Dendritic cell treated with granulocyte-macrophage colony-stimulating factor and Interleukin-4, amounts not matched to agents 40 ng/mL and 50 ng/mL, for 4 days (primary cell): ENCODE measurements at regions not wholly inside any gene's neighbourhood (a gene's known extent, or its start where the extent isn't known, plus 50 kb on each side); places are given as distances from the start of the nearest gene placed in this dataset.
"Not testable (repeated sequence)": the region's sequence is repeated elsewhere in the genome, so short reads cannot be mapped to it uniquely, and the experiment has no call there.

Source experiments
- H3K27ac Mint-ChIP-seq: one replicate; pipeline ENCODE4 v1.8.0; 2022; ENCODE audit warnings: mild to moderate bottlenecking, mixed read lengths
- H3K27me3 Mint-ChIP-seq: one replicate; pipeline ENCODE4 v1.8.0; 2022; ENCODE audit warnings: mild to moderate bottlenecking, mixed read lengths
- H3K36me3 Mint-ChIP-seq: one replicate; pipeline ENCODE4 v1.8.0; 2022; ENCODE audit warnings: low read depth, mixed read lengths
- H3K4me1 Mint-ChIP-seq: one replicate; pipeline ENCODE4 v1.8.0; 2022; ENCODE audit warnings: low read depth, mixed read lengths
- H3K4me3 Mint-ChIP-seq: one replicate; pipeline ENCODE4 v1.8.0; 2022; ENCODE audit warnings: mild to moderate bottlenecking, moderate library complexity, mixed read lengths
- H3K9me3 Mint-ChIP-seq: one replicate; pipeline ENCODE4 v1.8.0; 2022; ENCODE audit warnings: mixed read lengths
- intact Hi-C: fragments of 100-400 bp; cut with micrococcal nuclease; formaldehyde crosslinking; loops from one replicate; pipeline ENCODE4 v1.15.0; 2022

GRCh38 chr6:79408256-79408974, 128.8 kb downstream of the LCA5 start:
- no peaks in the 10 kb centered on the region for H3K36me3 Mint-ChIP-seq
- H3K9me3 Mint-ChIP-seq, result no peaks in the 10 kb centered on the region
- no peaks in the 10 kb centered on the region for H3K27me3 Mint-ChIP-seq
- intact Hi-C loops, result no loop called here
- H3K27ac Mint-ChIP-seq, result no peak overlapping the region
- H3K4me1 Mint-ChIP-seq, result no peaks in the 10 kb centered on the region
- no peak overlapping the region for H3K4me3 Mint-ChIP-seq

- intact Hi-C loops, result no loop called here
- Mint-ChIP-seq H3K27me3 (no peaks in the 10 kb centered on the region), H3K27ac (no peak overlapping the region), H3K4me1 (no peaks in the 10 kb centered on the region), H3K9me3 (no peaks in the 10 kb centered on the region), H3K36me3 (no peaks in the 10 kb centered on the region), H3K4me3 (no peak overlapping the region)
Measured at GRCh38 chr6:79404677-79405076, 132.6 kb downstream of the LCA5 start.

- no peaks in the 10 kb centered on the region for H3K4me1 Mint-ChIP-seq
- intact Hi-C loops, result no loop called here
- no peaks in the 10 kb centered on the region for H3K36me3 Mint-ChIP-seq
- H3K4me3 Mint-ChIP-seq, result no peak overlapping the region
- no peaks in the 10 kb centered on the region for H3K9me3 Mint-ChIP-seq
- no peak overlapping the region for H3K27ac Mint-ChIP-seq
- H3K27me3 Mint-ChIP-seq, result no peaks in the 10 kb centered on the region
Measured at GRCh38 chr6:79404261-79404660, 133.0 kb downstream of the LCA5 start.

GRCh38 chr6:79403563-79403962, 133.7 kb downstream of the LCA5 start:
- intact Hi-C loops, result no loop called here
- Mint-ChIP-seq H3K27me3 (no peaks in the 10 kb centered on the region), H3K4me3 (no peak overlapping the region), H3K36me3 (no peaks in the 10 kb centered on the region), H3K9me3 (no peaks in the 10 kb centered on the region), H3K4me1 (no peaks in the 10 kb centered on the region), H3K27ac (no peak overlapping the region)

GRCh38 chr6:79403086-79403485, 134.1 kb downstream of the LCA5 start:
- H3K9me3 Mint-ChIP-seq, result no peaks in the 10 kb centered on the region
- H3K4me1 Mint-ChIP-seq, result no peaks in the 10 kb centered on the region
- intact Hi-C loops, result no loop called here
- H3K27ac Mint-ChIP-seq, result no peak overlapping the region
- H3K27me3 Mint-ChIP-seq, result no peaks in the 10 kb centered on the region
- no peaks in the 10 kb centered on the region for H3K36me3 Mint-ChIP-seq
- no peak overlapping the region for H3K4me3 Mint-ChIP-seq

- H3K9me3 Mint-ChIP-seq, result no peaks in the 10 kb centered on the region
- intact Hi-C loops, result no loop called here
- no peaks in the 10 kb centered on the region for H3K36me3 Mint-ChIP-seq
- H3K4me3 Mint-ChIP-seq, result no peak overlapping the region
- H3K4me1 Mint-ChIP-seq, result no peaks in the 10 kb centered on the region
- H3K27ac Mint-ChIP-seq, result no peak overlapping the region
- H3K27me3 Mint-ChIP-seq, result no peaks in the 10 kb centered on the region
Measured at GRCh38 chr6:79399499-79399898, 137.7 kb downstream of the LCA5 start.

GRCh38 chr6:79398617-79399016, 138.6 kb downstream of the LCA5 start:
- H3K36me3 Mint-ChIP-seq, H3K9me3 Mint-ChIP-seq, intact Hi-C loops, H3K4me3 Mint-ChIP-seq, H3K4me1 Mint-ChIP-seq, H3K27ac Mint-ChIP-seq, H3K27me3 Mint-ChIP-seq: not testable (repeated sequence)

- H3K9me3 Mint-ChIP-seq, result peaks cover 11% of the 10 kb centered on the region
- H3K4me1 Mint-ChIP-seq, result no peaks in the 10 kb centered on the region
- H3K36me3 Mint-ChIP-seq, result no peaks in the 10 kb centered on the region
- intact Hi-C loops, result no loop called here
- no peak overlapping the region for H3K27ac Mint-ChIP-seq
- no peak overlapping the region for H3K4me3 Mint-ChIP-seq
- H3K27me3 Mint-ChIP-seq, result no peaks in the 10 kb centered on the region
Measured at GRCh38 chr6:79396625-79397024, 140.6 kb downstream of the LCA5 start.

- intact Hi-C loops, result no loop called here
- peaks cover 11% of the 10 kb centered on the region for H3K9me3 Mint-ChIP-seq
- H3K27me3 Mint-ChIP-seq, result no peaks in the 10 kb centered on the region
- no peak overlapping the region for H3K4me3 Mint-ChIP-seq
- H3K4me1 Mint-ChIP-seq, result no peaks in the 10 kb centered on the region
- H3K27ac Mint-ChIP-seq, result no peak overlapping the region
- H3K36me3 Mint-ChIP-seq, result no peaks in the 10 kb centered on the region
Measured at GRCh38 chr6:79394690-79395089, 142.5 kb downstream of the LCA5 start.

- Mint-ChIP-seq H3K36me3 (no peaks in the 10 kb centered on the region), H3K4me3 (no peak overlapping the region), H3K27ac (no peak overlapping the region), H3K27me3 (no peaks in the 10 kb centered on the region), H3K9me3 (peaks cover 11% of the 10 kb centered on the region), H3K4me1 (no peaks in the 10 kb centered on the region)
- intact Hi-C loops, result no loop called here
Measured at GRCh38 chr6:79392094-79392493, 145.1 kb downstream of the LCA5 start.

GRCh38 chr6:79391480-79391879, 145.8 kb downstream of the LCA5 start:
- H3K4me3 Mint-ChIP-seq, result no peak overlapping the region
- H3K27me3 Mint-ChIP-seq, result no peaks in the 10 kb centered on the region
- no peaks in the 10 kb centered on the region for H3K36me3 Mint-ChIP-seq
- intact Hi-C loops, result no loop called here
- peaks cover 11% of the 10 kb centered on the region for H3K9me3 Mint-ChIP-seq
- H3K4me1 Mint-ChIP-seq, result no peaks in the 10 kb centered on the region
- no peak overlapping the region for H3K27ac Mint-ChIP-seq

GRCh38 chr6:79385893-79386292, 151.3 kb downstream of the LCA5 start:
- Mint-ChIP-seq H3K4me1 (no peaks in the 10 kb centered on the region), H3K27ac (no peak overlapping the region), H3K36me3 (no peaks in the 10 kb centered on the region), H3K4me3 (no peak overlapping the region), H3K9me3 (no peaks in the 10 kb centered on the region), H3K27me3 (no peaks in the 10 kb centered on the region)
- intact Hi-C loops, result no loop called here

GRCh38 chr6:79385333-79385732, 150.9 kb upstream of the HMGN3 start:
- no peaks in the 10 kb centered on the region for H3K4me1 Mint-ChIP-seq
- intact Hi-C loops, result no loop called here
- no peaks in the 10 kb centered on the region for H3K27me3 Mint-ChIP-seq
- no peaks in the 10 kb centered on the region for H3K9me3 Mint-ChIP-seq
- no peak overlapping the region for H3K27ac Mint-ChIP-seq
- no peaks in the 10 kb centered on the region for H3K36me3 Mint-ChIP-seq
- H3K4me3 Mint-ChIP-seq, result no peak overlapping the region

GRCh38 chr6:79384845-79385244, 150.4 kb upstream of the HMGN3 start:
- intact Hi-C loops, result no loop called here
- no peaks in the 10 kb centered on the region for H3K36me3 Mint-ChIP-seq
- H3K27ac Mint-ChIP-seq, result no peak overlapping the region
- no peak overlapping the region for H3K4me3 Mint-ChIP-seq
- no peaks in the 10 kb centered on the region for H3K4me1 Mint-ChIP-seq
- H3K27me3 Mint-ChIP-seq, result no peaks in the 10 kb centered on the region
- no peaks in the 10 kb centered on the region for H3K9me3 Mint-ChIP-seq

- H3K4me1 Mint-ChIP-seq, result no peaks in the 10 kb centered on the region
- no peak overlapping the region for H3K4me3 Mint-ChIP-seq
- no peak overlapping the region for H3K27ac Mint-ChIP-seq
- intact Hi-C loops, result no loop called here
- H3K36me3 Mint-ChIP-seq, result no peaks in the 10 kb centered on the region
- no peaks in the 10 kb centered on the region for H3K27me3 Mint-ChIP-seq
- H3K9me3 Mint-ChIP-seq, result no peaks in the 10 kb centered on the region
Measured at GRCh38 chr6:79378957-79379356, 144.5 kb upstream of the HMGN3 start.
